GM18907 (cell line): ENCODE measurements at regions not wholly inside any gene's neighbourhood (a gene's known extent, or its start where the extent isn't known, plus 50 kb on each side); places are given as distances from the start of the nearest gene placed in this dataset.
"Not testable (repeated sequence)": the region's sequence is repeated elsewhere in the genome, so short reads cannot be mapped to it uniquely, and the experiment has no call there.

ENCODE experiments used
- ATAC-seq: cut with Tn5 transposase; IDR thresholded peaks from one replicate; pipeline ENCODE4 v1.9.1; 2021; ENCODE audit warnings: mild to moderate bottlenecking, moderate library complexity; ENCODE audit not compliant: unreplicated experiment

GRCh38 chr3:115204475-115204874 lies 57.4 kb upstream of the ZBTB20 start:
- no peak for ATAC-seq

GRCh38 chr3:115208066-115208750 lies 61.1 kb upstream of the ZBTB20 start:
- no peak for ATAC-seq

- no peak for ATAC-seq
These were observed 64.9 kb upstream of the ZBTB20 start for GRCh38 chr3:115211810-115212492.

GRCh38 chr3:115212615-115213014 lies 65.5 kb upstream of the ZBTB20 start:
- no peak for ATAC-seq

GRCh38 chr3:115213052-115213451 lies 66.0 kb upstream of the ZBTB20 start:
- not testable (repeated sequence) for ATAC-seq

- no peak for ATAC-seq
These were observed 70.2 kb upstream of the ZBTB20 start for GRCh38 chr3:115217292-115217677.

- peak; percentile 67 for ATAC-seq
These were observed 70.8 kb upstream of the ZBTB20 start for GRCh38 chr3:115217678-115218451.

- no peak for ATAC-seq
These were observed 71.8 kb upstream of the ZBTB20 start for GRCh38 chr3:115218859-115219258.

- no peak for ATAC-seq
These were observed 77.6 kb upstream of the ZBTB20 start for GRCh38 chr3:115224687-115225086.

- no peak for ATAC-seq
These were observed 79.9 kb upstream of the ZBTB20 start for GRCh38 chr3:115226844-115227445.

GRCh38 chr3:115227461-115227860 lies 80.4 kb upstream of the ZBTB20 start:
- ATAC-seq = no peak

- ATAC-seq = no peak
These were observed 81.2 kb upstream of the ZBTB20 start for GRCh38 chr3:115228266-115228665.

GRCh38 chr3:115232167-115232566 lies 85.1 kb upstream of the ZBTB20 start:
- no peak for ATAC-seq

GRCh38 chr3:115233021-115233420 lies 85.9 kb upstream of the ZBTB20 start:
- ATAC-seq = no peak

- no peak for ATAC-seq
These were observed 89.4 kb upstream of the ZBTB20 start for GRCh38 chr3:115236496-115236895.

GRCh38 chr3:115239717-115240116 lies 92.6 kb upstream of the ZBTB20 start:
- ATAC-seq = no peak

- no peak for ATAC-seq
These were observed 97.3 kb upstream of the ZBTB20 start for GRCh38 chr3:115244350-115244749.

GRCh38 chr3:115245438-115245837 lies 98.3 kb upstream of the ZBTB20 start:
- ATAC-seq = no peak

- ATAC-seq = no peak
These were observed 98.8 kb upstream of the ZBTB20 start for GRCh38 chr3:115245899-115246298.

GRCh38 chr3:115246461-115247020 lies 99.5 kb upstream of the ZBTB20 start:
- ATAC-seq = no peak

GRCh38 chr3:115248274-115248673 lies 101.2 kb upstream of the ZBTB20 start:
- no peak for ATAC-seq
